ENCODE measurements at regions not wholly inside any gene's neighbourhood (a gene's known extent, or its start where the extent isn't known, plus 50 kb on each side); places are given as distances from the start of the nearest gene placed in this dataset.
A peak's percentile ranks its signal among the peaks of the same experiment; 100 is the strongest.
"Not testable (repeated sequence)": the region's sequence is repeated elsewhere in the genome, so short reads cannot be mapped to it uniquely, and the experiment has no call there.

DNA sequence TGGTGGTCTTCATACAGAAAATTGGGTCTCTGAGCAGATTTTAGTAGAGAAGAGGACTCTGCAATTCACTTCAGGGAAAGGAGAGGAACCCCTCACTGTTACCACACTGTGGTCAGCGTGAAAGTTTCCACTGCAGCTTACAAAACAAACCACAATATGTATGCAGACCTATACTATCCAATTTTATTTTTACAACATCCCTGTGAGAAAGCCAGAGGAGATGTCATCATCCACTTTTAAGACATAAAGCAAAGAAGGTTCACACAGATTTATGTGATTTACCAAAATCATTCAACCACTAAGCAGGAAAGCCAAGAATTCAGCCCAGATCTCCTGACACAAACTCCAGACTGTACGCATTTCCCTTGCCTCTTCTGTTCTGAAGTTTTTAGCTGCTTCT lies 442.4 kb downstream of the FRK start:
- DNase-seq = no peak

DNA sequence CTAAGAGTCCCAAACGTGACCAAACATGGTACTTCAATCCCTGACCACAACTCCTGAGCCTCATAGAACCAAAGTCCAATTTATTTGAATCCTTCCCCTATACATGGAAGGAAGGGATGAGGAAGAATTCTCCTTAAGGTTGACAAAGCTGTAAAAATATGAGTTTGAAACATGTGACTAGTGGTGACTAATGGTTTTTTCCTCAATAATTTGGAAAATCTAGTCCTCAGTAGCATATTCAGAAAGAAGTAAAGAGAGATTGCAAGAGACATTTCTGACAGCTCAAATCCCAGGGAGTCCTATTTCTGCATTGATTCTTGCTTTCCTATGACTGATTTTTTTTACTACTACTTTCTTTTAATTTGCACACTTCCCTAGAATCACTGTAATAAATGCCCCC lies 443.7 kb downstream of the FRK start:
- no peak for DNase-seq

GRCh38 chr6:115613488-115613887 lies 447.2 kb downstream of the FRK start:
- DNase-seq = no peak

DNA sequence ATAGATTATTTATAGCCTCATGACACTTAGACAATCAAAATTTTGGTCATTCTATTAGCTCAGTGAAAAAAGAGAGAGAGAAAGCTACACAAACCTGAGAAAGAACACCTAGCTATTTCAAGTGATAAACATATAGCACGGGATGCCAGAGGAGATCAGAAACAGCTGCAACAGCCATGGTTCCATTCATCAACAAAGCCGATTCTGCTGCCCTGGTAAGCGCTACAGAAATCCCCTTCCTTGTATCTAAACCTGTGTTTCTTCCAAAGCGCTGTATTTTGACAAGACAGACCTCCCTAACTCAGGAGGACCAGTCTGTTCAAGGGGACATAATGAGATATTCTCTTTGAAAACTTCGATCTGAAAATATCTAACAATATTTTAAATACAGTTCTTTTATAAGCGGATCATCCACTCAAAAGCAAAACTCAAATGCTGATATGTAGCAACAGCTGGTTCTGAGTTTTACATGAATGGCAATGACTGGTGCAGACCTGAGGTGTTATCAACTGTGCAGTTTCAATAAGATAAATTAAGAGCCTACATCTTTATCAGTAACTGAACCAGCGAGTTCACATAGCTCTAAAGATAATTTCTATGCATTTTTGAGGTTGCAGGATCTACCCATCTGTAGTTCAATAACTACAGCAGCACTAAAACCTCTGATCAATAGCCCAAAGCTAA lies 447.8 kb downstream of the FRK start:
- DNase-seq = no peak

GRCh38 chr6:115612216-115612615 lies 448.5 kb downstream of the FRK start:
- DNase-seq = no peak

DNA sequence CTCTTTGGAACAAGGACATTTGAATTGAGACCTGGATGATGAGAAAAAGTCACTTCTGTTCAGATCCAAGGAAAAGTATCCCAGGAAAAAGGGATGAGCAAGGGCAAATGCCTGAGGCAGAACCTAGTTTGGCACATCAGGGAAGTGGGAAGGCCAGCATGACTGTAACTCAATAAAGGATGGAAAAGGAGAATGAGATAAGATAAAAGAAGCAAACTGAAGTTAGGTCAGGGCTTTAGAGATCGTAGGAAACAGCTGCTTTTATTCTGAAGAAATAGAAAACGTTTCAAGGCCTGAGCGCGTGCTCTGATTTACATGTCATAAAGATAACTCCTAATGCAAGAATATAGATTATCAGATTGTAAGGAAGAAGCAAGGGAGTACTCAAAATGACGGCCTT lies 450.0 kb downstream of the FRK start:
- no peak for DNase-seq

GRCh38 chr6:115609111-115609510 lies 451.6 kb downstream of the FRK start:
- DNase-seq = no peak

GRCh38 chr6:115602466-115602865 lies 458.2 kb downstream of the FRK start:
- DNase-seq = no peak

GRCh38 chr6:115601509-115601908 lies 459.2 kb downstream of the FRK start:
- no peak for DNase-seq

DNA sequence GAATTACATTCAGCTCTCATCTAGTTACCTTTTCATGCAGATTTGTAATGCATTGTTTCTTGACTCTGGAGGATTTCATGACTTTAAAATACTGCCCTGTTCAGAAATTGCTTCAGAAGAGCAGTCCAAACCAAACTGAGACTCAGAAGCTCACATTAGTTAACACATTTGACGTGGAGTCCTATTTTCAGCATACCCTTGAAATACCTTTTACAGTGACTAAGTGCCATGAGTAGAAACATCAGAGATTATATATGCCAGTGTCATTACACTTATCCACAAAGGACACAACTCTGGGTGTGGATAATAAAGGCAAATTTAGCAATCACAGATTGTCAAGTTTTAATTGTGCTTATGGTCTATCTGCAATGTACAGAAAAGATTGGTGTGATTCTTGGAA lies 459.6 kb downstream of the FRK start:
- DNase-seq = no peak

DNA sequence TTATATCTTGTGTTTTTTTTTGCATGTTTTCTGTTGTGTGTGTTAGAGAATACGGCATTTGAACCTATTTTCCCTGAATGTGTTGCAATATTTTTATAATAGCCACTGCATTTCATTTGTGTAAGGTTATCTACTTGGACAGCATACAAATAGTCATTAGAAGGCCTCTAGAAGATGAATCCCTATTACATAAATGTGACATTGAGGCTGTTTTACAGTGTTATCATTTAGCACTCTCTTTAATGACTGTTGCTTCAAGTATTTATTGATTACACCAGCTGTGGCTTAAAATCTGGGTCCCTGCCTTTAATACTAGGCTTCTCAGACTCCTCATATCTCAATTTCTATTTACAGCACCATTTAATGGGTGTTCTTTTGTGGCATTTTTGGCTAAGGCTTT lies 465.8 kb downstream of the FRK start:
- no peak for DNase-seq

DNA sequence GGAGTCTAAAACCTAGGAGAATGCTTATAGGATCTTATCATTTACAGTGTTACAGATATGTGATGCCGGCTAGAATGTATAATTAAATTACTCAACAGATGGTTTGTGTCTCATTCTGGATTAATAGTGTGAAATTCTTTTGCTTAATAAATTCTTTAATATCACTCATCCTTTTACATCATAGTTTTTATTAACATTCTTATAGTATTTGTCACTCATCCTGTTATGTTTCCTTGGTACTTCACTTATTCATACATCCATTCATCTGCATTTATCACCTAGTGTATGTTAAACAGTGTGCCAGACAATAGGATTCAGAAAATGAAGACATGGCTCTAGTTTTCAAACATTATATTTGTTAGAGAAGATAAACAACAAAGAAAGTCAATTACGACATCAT lies 468.7 kb downstream of the FRK start:
- no peak for DNase-seq

GRCh38 chr6:115589072-115589471 lies 471.6 kb downstream of the FRK start:
- DNase-seq = not testable (repeated sequence)

DNA sequence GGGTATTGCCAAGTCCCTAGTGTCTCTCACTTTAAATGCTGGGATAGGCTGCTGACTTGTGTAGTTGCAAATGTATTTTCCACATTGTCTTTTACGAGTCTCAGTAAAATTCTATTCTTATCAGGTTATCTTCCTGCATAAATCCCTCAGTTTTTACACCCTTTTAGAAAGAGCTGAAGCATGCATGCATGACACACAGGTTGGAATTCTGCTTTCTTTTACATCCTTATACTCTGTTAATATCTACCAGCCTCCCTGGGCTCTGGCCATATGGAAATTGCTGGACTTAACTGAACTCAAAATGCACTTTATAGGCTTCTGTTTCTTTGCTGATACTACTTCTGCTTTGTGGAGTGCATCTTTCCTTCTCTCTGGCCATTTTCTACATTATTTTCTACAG lies 477.4 kb downstream of the FRK start:
- DNase-seq = no peak

DNA sequence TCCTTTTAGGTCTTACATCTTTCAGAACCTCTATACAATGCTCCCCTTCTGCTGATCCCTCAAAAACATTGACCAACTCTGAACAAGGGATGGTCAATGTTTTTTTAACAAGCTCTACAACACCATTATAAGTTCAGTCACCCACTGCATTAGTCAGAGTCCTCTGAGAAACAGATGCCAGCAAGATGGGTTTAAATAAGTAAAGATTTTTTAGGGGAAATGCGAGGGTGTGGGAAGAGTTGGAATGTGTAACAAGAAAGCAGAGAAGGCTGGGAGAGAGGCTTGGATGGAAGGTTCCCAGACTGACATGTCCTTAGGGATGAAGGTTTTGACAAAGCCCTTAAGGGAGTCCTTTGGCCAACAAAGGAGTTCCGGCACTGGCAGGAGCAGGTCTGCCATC lies 478.3 kb downstream of the FRK start:
- DNase-seq = no peak

DNA sequence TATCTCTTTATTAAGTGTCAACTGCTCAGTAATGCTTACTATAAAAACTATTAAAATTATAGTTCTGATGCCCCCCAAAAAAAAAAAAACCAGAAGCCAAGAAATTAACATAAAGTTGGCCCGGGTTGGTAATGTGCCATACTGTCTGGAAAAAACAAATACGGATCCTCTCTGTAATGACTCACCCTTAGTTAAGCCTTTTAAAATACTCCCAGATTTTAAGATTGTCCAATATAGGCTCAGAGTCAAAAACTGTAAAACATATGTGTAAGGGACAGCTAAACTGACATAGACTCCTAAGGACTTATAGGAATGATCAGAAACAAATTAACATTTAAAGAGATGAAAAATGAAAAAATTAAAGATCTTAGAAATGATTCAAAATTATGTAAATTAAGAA lies 481.1 kb downstream of the FRK start:
- not testable (repeated sequence) for DNase-seq

GRCh38 chr6:115577270-115577669 lies 483.4 kb downstream of the FRK start:
- no peak for DNase-seq

DNA sequence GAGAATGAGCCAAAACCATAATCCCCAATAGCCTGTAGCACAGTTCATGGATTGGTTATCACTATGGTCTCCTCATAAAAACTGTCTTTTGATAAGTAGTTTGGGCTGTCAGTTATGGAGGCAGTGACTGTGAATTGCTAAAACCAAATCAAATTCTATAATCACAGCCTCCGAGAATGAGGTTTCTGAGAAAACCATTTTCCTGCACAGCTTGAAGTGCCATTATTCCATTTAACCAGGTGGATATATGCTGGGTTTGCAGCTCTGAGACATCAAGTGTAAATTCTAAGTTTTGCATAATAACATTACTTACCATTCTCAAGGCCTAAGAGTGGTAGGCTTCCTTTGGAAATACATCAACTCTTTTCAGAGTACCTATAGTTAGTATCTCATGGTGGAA lies 485.4 kb downstream of the FRK start:
- DNase-seq = no peak

GRCh38 chr6:115573861-115574260 lies 486.8 kb downstream of the FRK start:
- no peak for DNase-seq

DNA sequence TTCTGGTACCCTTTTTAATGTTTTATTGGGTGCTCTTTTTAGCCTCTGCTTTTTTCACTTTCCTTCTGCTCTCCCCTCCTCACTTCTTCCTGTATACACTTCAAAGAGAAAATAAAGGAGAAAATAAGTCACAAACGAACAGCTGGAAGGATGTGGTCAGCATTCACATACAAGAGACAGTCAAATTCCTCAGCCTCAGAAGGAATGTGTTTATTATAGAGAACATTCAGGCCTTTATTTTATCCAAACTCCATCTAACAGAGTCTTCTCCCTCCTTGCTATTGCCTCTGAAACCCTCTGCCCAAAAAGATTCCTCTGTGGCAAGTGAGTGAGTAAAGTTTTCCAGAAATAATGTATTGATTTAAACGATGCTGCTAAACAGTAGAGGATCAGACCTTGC lies 490.4 kb downstream of the FRK start:
- no peak for DNase-seq

- no peak for DNase-seq
These were observed 506.6 kb downstream of the FRK start for GRCh38 chr6:115554060-115554459.

- DNase-seq = peak; percentile 57
These were observed 509.2 kb downstream of the FRK start for GRCh38 chr6:115551527-115551926.

DNA sequence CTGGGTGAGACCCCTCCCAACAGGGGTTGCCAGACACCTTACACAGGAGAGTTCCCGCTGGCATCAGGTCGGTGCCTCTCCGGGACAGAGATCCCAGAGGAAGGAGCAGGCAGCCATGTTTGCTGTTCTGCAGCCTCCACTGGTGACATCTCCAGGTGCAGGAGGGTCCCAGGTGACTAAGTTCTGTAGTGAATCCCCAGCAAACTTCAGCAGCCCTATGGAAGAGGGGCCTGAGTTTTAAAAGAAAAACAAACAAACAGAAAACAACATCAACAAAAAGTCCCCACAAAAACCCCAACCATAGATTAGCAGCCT lies 515.1 kb downstream of the FRK start:
- DNase-seq = no peak

DNA sequence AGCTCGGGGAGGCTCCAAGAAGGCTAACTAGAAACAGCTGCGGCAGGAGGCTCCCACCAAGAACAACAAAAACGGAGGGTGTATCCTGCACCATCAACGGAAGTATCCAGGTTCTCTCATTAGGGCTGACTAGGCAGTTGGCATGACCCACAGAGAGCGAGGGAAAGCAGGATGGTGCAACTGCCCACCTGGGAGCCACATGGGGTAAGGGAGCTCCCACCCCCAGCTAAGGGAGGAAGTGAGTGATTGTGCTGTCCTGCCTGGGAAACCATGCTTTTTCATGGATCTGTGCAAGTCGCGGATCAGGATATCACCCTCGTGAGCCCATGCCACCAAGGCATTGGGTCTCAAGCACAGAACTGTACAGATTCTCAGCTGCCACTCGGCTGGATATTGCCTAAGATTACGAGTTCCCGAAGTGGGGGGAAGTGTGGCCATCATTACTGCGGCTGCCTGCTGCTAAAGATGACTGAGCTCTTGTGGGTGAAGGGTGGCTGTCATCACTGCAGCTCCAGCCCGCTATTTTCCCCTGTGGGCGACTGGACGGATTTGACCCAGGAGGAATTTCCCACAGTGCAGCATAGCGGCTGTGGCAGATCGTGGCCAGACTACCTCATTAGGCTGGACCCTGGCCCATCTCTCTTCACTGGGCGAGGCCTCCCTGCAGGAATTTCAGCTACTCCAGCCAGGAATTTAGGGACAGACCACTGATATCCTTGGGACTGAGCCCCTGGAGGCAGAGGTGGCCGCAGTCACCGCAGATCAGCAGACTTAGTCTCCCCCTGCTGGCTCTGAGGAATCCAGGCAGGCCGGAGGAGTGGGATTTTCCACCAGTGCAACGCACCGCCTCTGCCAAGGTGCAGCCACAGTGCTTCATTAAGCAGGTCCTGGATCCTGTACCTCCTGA lies 515.7 kb downstream of the FRK start:
- DNase-seq = no peak

Measured in NCI-H2029 treated with DMSO at 0.1 percent for 48 hours (cell line).